ENCODE measurements at regions not wholly inside any gene's neighbourhood (a gene's known extent, or its start where the extent isn't known, plus 50 kb on each side); places are given as distances from the start of the nearest gene placed in this dataset.
"Not testable (repeated sequence)": the region's sequence is repeated elsewhere in the genome, so short reads cannot be mapped to it uniquely, and the experiment has no call there.

- H3K79me2 ChIP-seq (ENCODE audit: low read length), result no peaks in the 10 kb centered on the region
- H3K9ac ChIP-seq (ENCODE audit: low read length), result no peak overlapping the region
- intact Hi-C loops (cut with micrococcal nuclease), result no loop called here
- H3K4me1 ChIP-seq (ENCODE audit: insufficient read depth, low read length), result no peaks in the 10 kb centered on the region
- H3K4me2 ChIP-seq (ENCODE audit: low read length), result no peak overlapping the region
- no peaks in the 10 kb centered on the region for H3F3A ChIP-seq (ENCODE audit: low read length, unreplicated experiment)
- H2AFZ ChIP-seq (ENCODE audit: low read length), result no peak overlapping the region
- ChIA-PET CTCF (no interaction called here), POLR2A (ENCODE audit: unreplicated experiment) (no interaction called here)
- TF ChIP-seq EZH2 (IDR thresholded peaks at IDR 0.05; ENCODE audit: low read length, unreplicated experiment) (no peak), CTCF (conservative IDR thresholded peaks at IDR 0.05; ENCODE audit: low read depth, low read length) (no peak), EZH2phosphoT487 (IDR thresholded peaks at IDR 0.05; ENCODE audit: borderline replicate concordance, low read length) (no peak)
- no peaks in the 10 kb centered on the region for H3K9me3 ChIP-seq (ENCODE audit: low read length)
- H3K27ac ChIP-seq (ENCODE audit: low read length), result no peak overlapping the region
- no peak overlapping the region for H3K4me3 ChIP-seq (ENCODE audit: low read length)
- DNase-seq (no peak), ATAC-seq (no peak)
- no peaks in the 10 kb centered on the region; the same call in 1 of the 2 replicates for H3K9me2 ChIP-seq (replicated peaks; ENCODE audit: low read length)
- no TSS peak for BruUV-seq (replicated peaks)
- H3K36me3 ChIP-seq (ENCODE audit: low read depth, low read length), result no peaks in the 10 kb centered on the region
- peaks cover 59% of the 10 kb centered on the region for H3K27me3 ChIP-seq (ENCODE audit: low read length)
- H4K20me1 ChIP-seq (ENCODE audit: low read length), result no peaks in the 10 kb centered on the region
These were observed 128.2 kb upstream of the UXS1 start for GRCh38 chr2:106322281-106322680.

GRCh38 chr2:106320439-106320838, 126.3 kb upstream of the UXS1 start:
- H3K4me3 ChIP-seq (ENCODE audit: low read length); H3K9me2 ChIP-seq (replicated peaks; ENCODE audit: low read length); H3K4me1 ChIP-seq (ENCODE audit: insufficient read depth, low read length); H4K20me1 ChIP-seq (ENCODE audit: low read length); DNase-seq; H3K9me3 ChIP-seq (ENCODE audit: low read length); BruUV-seq (replicated peaks); H3K79me2 ChIP-seq (ENCODE audit: low read length); POLR2A ChIA-PET (ENCODE audit: unreplicated experiment); H3K4me2 ChIP-seq (ENCODE audit: low read length); H3K36me3 ChIP-seq (ENCODE audit: low read depth, low read length); H3F3A ChIP-seq (ENCODE audit: low read length, unreplicated experiment); CTCF ChIA-PET; intact Hi-C loops (cut with micrococcal nuclease); ATAC-seq; H2AFZ ChIP-seq (ENCODE audit: low read length); H3K9ac ChIP-seq (ENCODE audit: low read length); H3K27ac ChIP-seq (ENCODE audit: low read length): not testable (repeated sequence)
- peaks cover 45% of the 10 kb centered on the region for H3K27me3 ChIP-seq (ENCODE audit: low read length)

- H3K4me1 ChIP-seq (ENCODE audit: insufficient read depth, low read length), result no peaks in the 10 kb centered on the region
- H3K9ac ChIP-seq (ENCODE audit: low read length), result no peak overlapping the region
- no peak for TF ChIP-seq CTCF (conservative IDR thresholded peaks at IDR 0.05; ENCODE audit: low read depth, low read length)
- TF ChIP-seq EZH2phosphoT487 (IDR thresholded peaks at IDR 0.05; ENCODE audit: borderline replicate concordance, low read length), result no peak
- no peak for TF ChIP-seq EZH2 (IDR thresholded peaks at IDR 0.05; ENCODE audit: low read length, unreplicated experiment)
These were observed 122.8 kb upstream of the UXS1 start for GRCh38 chr2:106316915-106317314.

More at GRCh38 chr2:106316915-106317314, 122.8 kb upstream of the UXS1 start:
- Histone ChIP-seq H3K27ac (ENCODE audit: low read length) (no peak overlapping the region), H3K79me2 (ENCODE audit: low read length) (no peaks in the 10 kb centered on the region), H3F3A (ENCODE audit: low read length, unreplicated experiment) (no peaks in the 10 kb centered on the region), H3K4me3 (ENCODE audit: low read length) (no peak overlapping the region), H3K4me2 (ENCODE audit: low read length) (no peak overlapping the region), H3K36me3 (ENCODE audit: low read depth, low read length) (no peaks in the 10 kb centered on the region), H2AFZ (ENCODE audit: low read length) (no peak overlapping the region), H4K20me1 (ENCODE audit: low read length) (no peaks in the 10 kb centered on the region), H3K27me3 (ENCODE audit: low read length) (peaks cover 26% of the 10 kb centered on the region), H3K9me2 (replicated peaks; ENCODE audit: low read length) (no peaks in the 10 kb centered on the region; the same call in 1 of the 2 replicates), H3K9me3 (ENCODE audit: low read length) (no peaks in the 10 kb centered on the region)
- CTCF ChIA-PET, result no interaction called here
- DNase-seq (no peak), ATAC-seq (no peak)
- no TSS peak for BruUV-seq (replicated peaks)
- intact Hi-C loops (cut with micrococcal nuclease), result no loop called here
- POLR2A ChIA-PET (ENCODE audit: unreplicated experiment), result no interaction called here
